GM19035 (cell line): ENCODE measurements at regions not wholly inside any gene's neighbourhood (a gene's known extent, or its start where the extent isn't known, plus 50 kb on each side); places are given as distances from the start of the nearest gene placed in this dataset.

Experiments
- ATAC-seq: cut with Tn5 transposase; IDR thresholded peaks from one replicate; pipeline ENCODE4 v1.9.1; 2021; ENCODE audit not compliant: unreplicated experiment

DNA sequence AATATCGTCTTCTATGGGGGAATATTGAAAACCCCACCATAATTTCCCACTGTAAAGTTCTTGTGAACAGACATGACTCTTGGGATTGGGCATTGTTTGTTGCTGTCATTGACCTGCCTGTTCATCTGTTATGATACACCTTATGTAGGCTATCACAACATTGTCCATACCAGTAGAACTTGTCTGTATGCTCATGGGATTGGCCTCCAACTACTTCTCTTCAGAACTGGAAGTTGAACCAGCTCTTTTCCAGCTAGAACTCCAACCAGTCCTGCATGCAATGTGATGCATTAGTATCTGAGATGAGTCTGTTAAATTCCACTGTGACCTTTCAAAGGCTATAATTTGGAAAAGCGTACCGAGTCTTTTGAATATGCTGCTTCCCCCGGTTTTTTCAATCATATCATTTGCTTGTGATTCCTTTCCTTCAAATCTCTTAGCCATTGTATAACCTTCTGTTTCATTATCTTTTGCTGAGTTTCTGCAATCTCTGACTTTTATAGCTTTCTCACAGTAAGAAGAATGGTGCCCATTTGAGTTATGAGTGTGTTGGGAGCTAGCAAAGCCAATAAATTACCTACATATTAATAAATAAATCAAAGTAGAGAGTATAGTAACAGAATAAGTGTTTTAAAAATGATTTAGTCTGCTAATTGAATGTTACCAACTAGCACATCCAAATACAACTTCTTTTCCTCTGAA lies 101.9 kb downstream of the PLK2 start:
- ATAC-seq, result no peak

DNA sequence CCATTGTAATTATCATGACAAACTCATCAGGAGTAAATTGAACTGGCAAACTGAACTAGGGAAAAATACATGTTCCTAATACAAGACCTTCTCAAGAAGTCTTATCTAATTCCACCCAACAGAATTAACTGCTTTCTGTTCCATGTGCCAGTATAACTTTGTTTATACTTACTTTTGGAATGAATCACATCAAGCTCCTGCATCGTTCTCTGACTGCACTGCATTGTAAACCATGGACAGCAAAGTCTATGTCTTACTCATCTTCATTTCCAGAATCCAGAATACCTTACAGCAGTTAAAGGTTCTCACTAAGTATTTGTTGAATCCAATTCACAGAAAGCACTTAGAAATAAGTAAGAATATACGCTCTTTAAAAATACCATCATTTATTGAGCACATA lies 102.8 kb downstream of the PLK2 start:
- no peak for ATAC-seq

DNA sequence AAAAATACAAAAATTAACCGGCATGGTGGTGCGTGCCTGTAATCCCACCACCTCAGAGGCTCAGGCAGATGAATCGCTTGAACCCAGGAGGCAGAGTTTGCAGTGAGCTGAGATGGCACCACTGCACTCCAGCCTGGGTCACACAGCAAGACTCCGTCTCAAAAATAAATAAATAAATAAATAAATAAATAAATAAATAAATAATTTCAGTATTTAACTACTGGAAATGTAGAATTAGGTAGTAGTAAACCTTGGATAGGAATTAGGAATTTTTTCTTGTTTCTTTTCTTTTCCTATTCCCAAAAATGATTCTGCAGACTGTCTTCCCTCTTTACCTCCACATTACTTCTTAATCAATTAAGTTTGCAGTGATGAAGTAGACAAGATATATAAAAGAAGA lies 103.2 kb downstream of the PLK2 start:
- ATAC-seq, result no peak

DNA sequence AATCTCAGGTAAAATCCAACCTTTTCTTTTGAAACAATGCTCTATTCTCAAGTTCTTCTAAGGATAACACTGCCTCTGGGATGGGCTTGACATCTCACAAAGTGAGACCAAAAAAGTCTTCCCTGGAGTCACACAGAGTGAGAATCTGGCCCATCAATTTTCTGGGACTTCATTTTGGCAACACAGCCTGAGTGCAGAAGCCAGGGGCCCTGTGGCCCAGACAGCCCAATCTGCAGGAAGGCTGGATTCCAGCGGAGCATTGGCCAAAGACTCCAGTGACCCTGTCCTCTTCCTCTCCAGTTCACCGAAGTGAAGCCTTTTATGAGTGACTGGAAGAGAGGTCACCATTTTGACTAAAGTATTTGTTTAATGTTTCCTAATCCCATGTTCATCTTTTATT lies 105.1 kb downstream of the PLK2 start:
- no peak for ATAC-seq

DNA sequence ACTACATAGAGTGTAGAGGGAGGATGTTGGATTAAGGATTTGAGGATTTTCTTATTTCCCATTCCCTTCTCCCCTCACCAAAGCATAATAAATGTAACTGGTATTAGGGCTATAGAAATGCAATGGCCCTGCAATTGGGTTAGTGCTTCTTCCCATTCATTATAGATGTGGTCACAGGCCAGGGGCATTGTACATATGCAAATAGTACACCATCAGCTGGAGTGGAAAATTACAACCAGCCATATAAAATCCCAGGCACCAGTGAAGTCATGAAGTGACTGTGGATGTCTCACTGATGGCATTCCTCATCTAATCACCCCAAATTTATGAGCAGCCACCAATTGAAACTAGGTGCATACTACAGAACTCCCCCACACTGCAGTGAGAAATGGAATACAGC lies 105.9 kb downstream of the PLK2 start:
- no peak for ATAC-seq

DNA sequence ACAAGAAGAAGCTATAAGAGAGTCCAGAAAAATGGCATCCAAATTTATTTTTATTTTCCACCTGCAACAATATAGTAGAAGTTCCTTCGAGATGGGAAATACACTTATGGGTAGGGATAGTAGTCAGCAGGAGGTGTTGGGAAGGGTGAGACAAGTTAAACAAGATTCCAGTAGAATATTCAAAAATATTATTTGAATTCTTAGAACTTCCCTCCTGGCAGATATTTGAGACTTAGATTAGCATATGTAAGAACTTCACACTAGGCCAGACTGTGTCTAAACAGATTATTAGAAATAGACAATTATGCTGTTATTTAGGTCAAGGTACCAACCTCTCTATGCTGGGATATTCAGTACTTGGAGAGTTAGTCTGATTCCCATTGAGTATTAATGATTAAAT lies 108.7 kb downstream of the PLK2 start:
- no peak for ATAC-seq

DNA sequence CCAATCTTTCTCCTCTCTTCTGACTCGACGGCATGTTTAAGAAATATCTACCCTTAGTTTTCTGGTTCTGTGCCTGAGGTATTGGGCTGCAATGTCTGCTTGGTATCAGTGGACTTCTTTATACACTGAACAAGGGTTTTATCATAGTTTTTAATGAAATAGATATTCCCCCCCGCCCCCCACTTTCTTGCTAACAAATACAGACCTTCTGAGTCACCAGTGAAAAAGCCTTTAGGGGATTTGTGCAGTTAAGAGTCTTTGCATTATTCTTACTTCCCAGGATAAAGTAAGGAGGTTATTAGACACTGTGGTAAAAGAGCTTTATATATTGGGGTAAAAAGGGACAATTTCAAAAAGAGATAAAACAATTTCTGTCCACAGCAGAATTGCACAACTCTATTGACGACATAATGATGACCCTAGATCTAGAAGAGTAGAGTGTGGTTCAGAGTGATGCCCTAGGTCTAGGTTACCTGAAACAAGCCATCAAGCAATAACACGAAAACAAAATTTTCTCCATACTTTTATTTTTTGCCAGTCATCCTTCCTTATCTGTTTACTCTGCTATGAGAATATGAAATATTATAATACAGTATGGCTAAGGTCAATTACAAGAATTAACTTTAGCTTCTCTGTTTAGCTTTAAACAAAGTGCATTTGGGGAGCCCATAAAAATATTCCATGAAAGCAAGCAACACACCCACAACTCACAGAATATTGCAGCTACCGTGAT lies 110.7 kb downstream of the PLK2 start:
- no peak for ATAC-seq

DNA sequence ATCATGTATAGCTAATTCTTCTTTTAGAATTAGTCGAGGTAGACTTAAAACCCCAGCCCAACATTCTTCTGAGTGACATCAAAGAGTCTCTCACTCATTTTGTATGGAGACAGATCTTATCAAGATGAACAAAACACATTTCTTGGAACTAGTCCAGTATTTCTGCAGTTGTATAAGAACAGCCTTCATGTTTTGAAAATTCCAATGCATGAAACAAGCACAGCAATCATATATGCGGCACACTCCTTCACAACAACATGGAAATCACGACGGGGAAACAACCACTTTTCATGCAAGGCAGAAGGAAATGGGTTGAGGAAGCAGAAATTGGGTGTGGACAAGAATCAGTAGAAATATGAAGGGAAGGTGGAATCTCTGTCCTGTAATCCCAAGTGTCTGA lies 113.8 kb downstream of the PLK2 start:
- ATAC-seq, result no peak

DNA sequence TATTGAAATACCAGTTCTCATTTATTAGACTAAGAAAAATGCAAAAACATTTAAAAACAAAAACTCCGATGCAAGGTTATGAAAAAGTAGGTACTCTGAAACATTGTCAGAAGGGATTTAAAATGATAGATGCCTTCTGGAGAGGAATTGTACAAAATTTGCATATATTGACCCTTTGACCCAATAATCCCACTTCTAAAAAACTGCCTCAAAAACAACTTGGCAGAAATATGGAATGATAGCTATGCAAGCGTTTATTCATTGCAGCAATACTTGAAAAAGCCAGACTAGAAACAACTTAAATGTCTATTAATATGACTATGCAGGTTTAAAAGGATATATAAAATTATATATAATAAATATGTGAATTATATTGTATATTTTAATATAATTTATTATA lies 118.4 kb downstream of the PLK2 start:
- no peak for ATAC-seq

DNA sequence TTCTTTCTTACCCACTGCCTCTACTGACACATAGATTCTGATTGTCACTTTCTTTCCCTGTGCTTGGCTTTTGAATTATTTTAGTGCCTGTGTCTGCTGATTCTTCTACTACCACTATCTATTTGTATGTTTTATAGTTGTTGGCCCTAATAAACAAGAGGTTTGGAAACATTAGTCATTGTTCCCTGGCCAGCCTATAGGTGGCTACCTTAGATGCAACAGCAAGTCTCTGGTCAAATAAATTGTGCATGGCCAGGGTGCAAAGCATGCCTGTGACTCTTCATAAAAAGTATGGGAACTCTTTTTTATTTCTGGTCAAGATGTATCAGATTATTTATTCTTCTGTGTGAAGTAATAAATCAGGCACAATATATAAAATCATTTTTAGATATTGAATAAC lies 124.4 kb downstream of the PLK2 start:
- ATAC-seq, result no peak

DNA sequence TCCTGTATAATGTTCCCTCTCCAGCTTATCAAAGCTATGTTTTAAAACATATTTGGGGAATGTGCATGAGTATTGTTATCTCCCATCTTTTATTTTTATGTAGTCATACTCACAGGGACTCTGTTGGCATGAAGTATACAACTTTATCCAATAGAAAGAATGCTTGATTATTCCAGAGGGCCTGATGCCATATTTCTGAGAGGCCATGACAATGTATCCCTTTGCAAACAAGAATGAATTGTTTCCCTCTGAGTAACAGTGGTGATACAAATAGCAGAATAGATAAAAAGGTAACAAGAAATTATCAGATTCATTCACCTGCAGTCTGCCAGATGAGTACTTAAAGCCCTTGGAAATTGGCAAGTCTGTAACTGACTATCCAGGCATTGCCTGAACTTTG lies 125.9 kb downstream of the PLK2 start:
- ATAC-seq, result no peak

DNA sequence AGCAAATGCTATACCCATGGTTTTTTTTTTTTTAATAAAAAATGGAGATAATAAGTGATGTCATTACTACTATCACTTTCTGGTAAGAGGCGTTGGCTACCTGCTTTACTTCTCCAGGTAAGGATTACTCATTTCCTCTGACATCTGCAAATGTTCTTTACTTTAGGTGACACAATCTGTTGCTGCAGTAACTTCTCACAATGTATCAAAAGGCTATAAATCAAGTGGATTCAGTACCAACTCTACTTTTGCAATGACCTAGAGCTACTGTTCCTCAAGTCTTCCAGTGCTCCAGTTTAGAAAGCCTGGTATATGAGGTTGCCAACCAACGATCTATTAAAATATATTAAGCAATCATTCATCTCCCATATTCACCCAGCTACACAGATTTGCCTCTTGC lies 129.1 kb downstream of the PLK2 start:
- no peak for ATAC-seq

DNA sequence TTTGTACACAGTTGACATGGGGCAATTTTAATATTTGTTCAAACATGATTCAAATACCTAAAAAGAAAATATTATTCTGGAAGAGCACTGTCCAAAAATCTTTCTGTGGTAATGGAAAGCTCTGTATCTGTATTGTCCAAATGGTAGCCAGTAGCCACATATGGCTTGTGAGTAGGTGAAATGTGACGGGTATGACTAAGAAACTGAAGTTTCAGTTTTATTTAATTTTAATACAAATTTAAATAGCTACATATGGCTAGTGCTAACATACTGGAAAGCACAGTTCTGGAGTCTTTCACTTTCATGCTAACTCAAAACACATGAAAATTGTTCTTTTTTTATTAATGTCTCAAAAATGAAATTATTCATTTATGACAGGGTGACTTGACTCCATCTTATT lies 132.6 kb downstream of the PLK2 start:
- no peak for ATAC-seq

DNA sequence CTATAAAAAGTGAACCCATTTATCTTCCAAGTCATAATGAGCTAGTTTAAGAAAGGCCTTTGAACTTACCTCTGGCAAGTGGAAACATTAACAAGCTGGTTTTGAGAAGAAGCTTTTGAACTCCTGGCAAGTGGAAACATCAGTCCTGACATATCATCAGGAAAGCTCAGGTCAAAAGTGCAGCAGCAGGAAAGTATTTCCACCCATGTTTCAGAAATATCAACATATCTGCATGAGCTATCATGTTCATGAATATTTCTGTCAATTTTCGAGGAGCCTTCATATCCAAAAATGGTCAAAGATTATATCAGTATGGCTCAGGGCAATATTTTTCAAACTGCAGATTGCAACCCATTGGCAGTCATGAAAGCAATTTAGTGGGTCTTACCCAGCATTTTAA lies 133.9 kb downstream of the PLK2 start:
- no peak for ATAC-seq

DNA sequence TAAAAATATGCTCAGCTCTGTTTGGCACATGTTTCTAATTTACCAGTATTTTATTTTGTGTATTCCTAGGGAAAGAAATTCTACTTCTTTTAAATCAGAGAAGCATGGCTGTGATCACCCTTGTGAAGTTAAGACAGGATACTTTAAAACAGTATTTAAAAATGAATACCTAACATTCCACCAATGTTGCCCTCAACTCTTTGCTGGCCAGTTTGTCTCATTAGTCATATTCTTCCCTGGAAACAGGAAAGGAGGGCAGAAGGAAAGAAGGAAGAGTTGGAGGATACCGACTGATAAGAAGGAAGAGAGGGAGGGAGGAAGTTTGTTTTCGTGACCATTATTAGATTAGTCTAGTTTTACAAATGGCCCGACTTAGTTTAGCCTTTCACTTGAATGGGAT lies 137.4 kb downstream of the PLK2 start:
- ATAC-seq, result no peak

DNA sequence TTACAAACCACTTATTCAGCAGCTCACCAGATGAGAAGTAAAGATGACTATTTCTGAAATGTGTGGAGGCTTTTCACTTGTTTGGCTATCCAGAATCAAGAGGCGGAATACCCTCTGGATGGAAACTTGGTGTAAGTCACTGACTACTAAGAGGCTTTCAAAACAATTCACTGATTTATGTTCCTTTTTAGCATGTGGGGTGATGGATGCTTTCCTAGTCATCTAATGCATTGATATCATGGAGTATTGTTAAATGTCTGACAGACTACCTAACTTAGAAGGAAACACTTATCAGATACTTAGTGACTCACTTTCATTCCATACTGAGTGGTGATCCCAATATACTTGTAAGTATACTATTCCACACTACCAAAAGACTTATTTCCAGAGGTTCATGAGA lies 141.4 kb downstream of the PLK2 start:
- no peak for ATAC-seq

DNA sequence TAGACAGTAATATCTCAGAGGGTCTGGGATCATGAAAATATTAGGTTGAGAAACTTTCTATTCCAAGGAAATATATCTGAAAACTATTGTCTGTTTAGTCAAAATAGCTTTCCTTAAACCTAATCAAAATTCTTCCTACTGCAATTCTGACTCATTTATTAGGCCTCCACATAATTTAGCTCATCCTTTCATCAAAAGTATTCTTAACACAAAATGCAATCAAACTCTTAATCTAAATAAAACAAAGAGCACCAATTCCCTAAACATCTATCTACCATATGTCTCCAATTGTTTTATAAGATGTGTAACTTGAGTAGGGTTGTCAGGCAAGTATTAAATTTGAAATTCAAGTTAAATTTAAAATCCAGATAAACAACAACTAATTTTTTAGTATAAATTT lies 142.1 kb downstream of the PLK2 start:
- no peak for ATAC-seq

DNA sequence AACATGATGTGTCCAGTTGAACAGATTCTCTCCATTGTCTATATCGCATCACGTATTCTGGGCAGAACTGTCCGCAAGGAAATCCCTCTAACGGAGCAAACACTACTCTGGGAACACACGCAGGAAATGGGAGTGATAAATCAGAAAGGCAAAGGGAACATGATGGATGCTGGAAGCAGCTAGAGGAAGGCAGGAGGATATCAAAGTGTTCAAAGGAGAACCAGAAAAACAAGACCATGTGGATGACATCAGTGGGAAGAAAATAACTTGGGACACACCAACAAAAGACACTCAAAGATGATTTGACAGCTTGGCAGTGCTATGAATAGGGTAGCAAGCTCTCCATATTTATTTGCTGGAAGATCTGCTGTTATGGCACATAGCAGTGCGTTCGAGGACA lies 142.9 kb downstream of the PLK2 start:
- ATAC-seq, result no peak

DNA sequence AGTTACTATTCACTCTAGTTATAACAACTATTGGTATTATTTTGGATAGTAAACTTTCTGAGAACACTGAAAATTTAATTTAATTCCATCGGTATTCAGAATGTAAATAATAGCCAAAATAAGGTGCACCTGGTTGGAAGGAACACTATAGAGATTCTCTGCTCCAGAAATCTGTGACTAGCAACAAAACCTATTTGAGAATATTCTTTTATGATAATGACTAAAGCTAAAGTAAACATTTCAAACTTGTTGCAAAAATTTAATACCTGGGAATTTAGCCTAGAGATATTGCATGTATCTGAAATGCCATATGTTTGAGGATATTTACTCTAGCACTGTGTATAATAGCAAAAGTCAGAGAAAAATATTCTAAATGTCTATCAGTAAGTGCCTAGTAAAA lies 144.1 kb downstream of the PLK2 start:
- ATAC-seq, result no peak

DNA sequence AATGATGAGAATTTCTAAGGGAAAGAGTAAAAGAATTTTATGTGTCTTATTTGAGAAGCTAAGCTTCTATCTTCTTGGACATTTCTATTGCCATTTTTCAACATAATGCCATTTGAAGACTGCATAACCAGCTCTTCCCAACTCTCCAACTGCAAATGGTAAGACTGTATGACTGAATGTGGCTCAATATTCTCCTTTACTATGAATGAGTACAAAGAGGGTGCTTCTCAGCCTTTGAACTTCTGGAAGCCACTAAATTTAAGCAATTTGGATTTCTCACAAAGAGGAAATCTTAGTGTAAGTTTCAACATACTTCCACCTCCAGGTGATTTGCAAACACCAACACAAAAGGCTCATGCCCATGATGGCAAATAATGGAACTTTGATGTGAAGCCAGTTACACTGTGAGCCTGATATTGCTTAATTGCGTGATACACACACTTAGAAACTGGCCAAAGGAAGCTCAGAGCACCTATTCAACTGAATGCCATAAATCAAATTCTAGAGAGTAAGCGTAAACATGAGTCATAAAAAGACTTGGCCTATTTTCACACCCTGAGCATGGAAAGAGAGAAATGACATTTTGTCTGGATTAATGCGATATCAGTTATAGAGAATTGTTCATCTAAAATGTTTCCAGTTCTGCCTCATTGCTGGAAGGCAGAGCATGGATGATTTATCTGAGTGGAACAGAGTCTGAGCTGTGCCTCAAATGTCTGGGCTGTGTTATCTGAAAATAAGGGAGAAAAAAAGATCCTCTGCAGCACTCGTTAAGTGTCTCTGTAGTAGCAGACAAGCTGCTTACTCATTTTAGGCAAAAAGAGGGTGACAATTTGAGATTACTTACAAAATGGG lies 145.3 kb downstream of the PLK2 start:
- ATAC-seq, result no peak

DNA sequence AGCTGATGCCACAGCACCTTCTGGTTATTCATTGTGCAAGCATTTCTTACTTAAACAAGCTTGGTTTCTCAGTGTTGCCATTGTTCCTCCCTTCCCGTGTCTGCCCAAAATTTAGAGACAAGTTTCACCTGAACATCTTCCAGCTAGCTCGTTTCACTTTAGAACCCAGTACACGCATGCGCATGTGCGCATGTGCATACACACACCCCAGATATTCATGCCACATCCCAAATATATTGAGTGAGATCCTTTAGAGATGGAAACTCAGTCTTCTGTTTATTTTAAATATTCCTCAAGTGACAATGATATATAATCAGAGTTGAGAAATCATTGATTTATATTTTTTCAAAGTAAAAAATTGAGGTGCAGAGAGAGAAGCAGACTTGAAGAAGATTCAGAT lies 147.6 kb downstream of the PLK2 start:
- ATAC-seq, result no peak

DNA sequence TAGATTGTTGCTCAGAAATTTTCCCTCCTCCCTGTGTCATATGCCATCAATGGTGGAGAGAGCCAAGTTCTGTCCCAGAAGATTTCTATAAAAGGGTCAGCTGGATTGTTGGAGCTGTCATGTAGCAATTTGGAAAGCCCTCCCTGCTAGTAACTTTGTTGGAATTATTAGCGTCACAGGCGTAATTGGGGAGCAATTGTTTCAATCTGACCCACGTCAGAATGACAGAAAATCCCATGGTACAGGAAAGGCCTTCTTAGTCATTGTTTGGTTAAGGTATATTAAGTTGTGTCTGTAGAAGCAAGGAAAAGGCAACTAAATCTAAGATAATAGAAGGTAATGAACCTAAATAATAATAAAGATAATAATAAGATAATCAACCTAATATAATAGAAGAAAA lies 148.4 kb downstream of the PLK2 start:
- ATAC-seq, result no peak
